Body of pancreas (tissue), 4 donors: ENCODE measurements at regions not wholly inside any gene's neighbourhood (a gene's known extent, or its start where the extent isn't known, plus 50 kb on each side); places are given as distances from the start of the nearest gene placed in this dataset.

Experiments
- ATAC-seq: fragments of 150-250 bp; one replicate; pipeline ENCODE4 v1.9.1; 2016
- DNase-seq, 4 donors: peaks; one replicate each; pipeline ENCODE4 v3.0.0-alpha.2; 2019
- H3K27ac ChIP-seq, 4 donors: fragments of 200-600 bp; sonication (generic); 1 replicate in 3 of 4; 2 replicates in 1 of 4; pipeline versions ENCODE4 v1.5.1 to v1.6.1; 2016 to 2019; ENCODE audit warnings: mild to moderate bottlenecking in 1 of 4, mixed read lengths in 1 of 4, moderate library complexity in 1 of 4
- H3K27me3 ChIP-seq, 2 donors: fragments of 200-600 bp; sonication (generic); one replicate each; pipeline ENCODE4 v1.6.0; 2016; ENCODE audit warnings: mild to moderate bottlenecking in 1 of 2
- H3K36me3 ChIP-seq, 2 donors: fragments of 200-600 bp; sonication (generic); replicated peaks in 1 of 2; 2 replicates each; pipeline ENCODE4 v1.5.1; 2016; ENCODE audit warnings: low read depth in 2 of 2; ENCODE audit not compliant: insufficient read depth in 1 of 2
- H3K4me1 ChIP-seq: fragments of 200-600 bp; sonication (generic); one replicate; pipeline ENCODE4 v1.6.0; 2016
- H3K4me3 ChIP-seq, 2 donors: fragments of 200-600 bp; sonication (generic); 1 replicate in 1 of 2; 2 replicates in 1 of 2; pipeline ENCODE4 v1.5.1; 2016 to 2019
- H3K9me3 ChIP-seq, 3 donors: fragments of 200-600 bp; sonication (generic); 1 replicate in 2 of 3; 2 replicates in 1 of 3; pipeline ENCODE4 v1.5.1; 2016
- CTCF ChIP-seq, 7 experiments: fragments of 450-650 bp in 4 of 7; fragments of 200-600 bp in 3 of 7; sonication (generic) in 3 of 7; IDR thresholded peaks; one replicate each; pipeline ENCODE4 v1.5.1; 2016 to 2019; ENCODE audit warnings: antibody characterized with exemption in 7 of 7
- POLR2A ChIP-seq, 3 donors: fragments of 450-650 bp; IDR thresholded peaks; one replicate each; pipeline ENCODE4 v1.6.1; 2016; ENCODE audit warnings: antibody characterized with exemption in 3 of 3, mild to moderate bottlenecking in 2 of 3
- WGBS, 2 donors: methylation state at CpG; one replicate each; pipeline ENCODE4 v1.1.5; 2017; 5-methylcytosine and 5-hydroxymethylcytosine counted together
- intact Hi-C: fragments of 100-400 bp; cut with DNase I; formaldehyde crosslinking; loops from one replicate; pipeline ENCODE4 v1.15.1; 2023

DNA sequence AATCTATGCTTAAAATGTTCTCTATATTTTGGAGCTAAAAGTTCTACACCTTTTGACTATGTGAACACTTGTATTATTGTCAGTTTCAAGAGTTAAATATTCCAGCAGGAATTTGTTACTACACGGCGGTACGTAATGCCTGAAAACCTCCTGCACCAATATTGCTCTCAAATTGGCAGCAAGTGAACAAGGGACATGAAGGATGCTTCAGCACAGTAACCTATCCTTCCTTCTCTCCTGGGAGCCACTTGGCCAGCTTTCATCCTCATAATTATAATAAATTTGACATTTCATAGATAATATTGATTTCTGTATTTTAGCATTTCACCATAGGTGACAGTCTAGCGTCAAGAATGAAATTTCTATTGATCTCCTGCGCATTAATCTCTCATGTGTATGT, 197.6 kb downstream of the NR4A2 start:
- H3K4me1 ChIP-seq, result no peaks in the 10 kb centered on the region
- H3K36me3 ChIP-seq, result no peaks in the 10 kb centered on the region
- DNase-seq, result no peak
- ATAC-seq, result no peak
- intact Hi-C loops, result no loop called here
- TF ChIP-seq POLR2A (IDR thresholded peaks at IDR 0.05) (no peak), CTCF (IDR thresholded peaks at IDR 0.05) (no peak)
- H3K9me3 ChIP-seq, result peaks cover 0 to 3% (median 0%) of the 10 kb centered on the region in 3 donors
- no peak overlapping the region for H3K27ac ChIP-seq
- H3K27me3 ChIP-seq, result no peaks in the 10 kb centered on the region
- H3K4me3 ChIP-seq, result no peak overlapping the region
- WGBS, 2 donors, result 46 to 52% methylated on average over 5 of the region's 5 CpGs

DNA sequence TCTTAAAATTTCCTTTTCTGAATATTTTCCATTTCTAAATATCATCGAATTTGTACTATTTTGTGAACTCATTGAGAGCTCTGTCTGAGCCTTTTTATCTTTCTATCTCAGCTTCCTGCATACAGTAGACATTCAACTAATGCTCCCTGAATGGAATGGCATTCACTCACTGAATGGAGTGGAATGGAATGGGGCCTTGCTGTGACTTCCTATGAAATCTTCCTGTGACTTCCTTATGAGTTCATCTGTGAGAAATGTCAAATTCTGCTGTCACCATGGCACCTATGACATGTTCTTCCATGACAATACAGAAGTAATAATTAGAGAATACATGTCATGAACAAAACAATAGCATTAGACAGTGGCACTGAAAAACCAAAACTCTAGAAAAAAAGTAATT, 199.6 kb downstream of the NR4A2 start:
- H3K4me1 ChIP-seq, result no peaks in the 10 kb centered on the region
- no peaks in the 10 kb centered on the region for H3K9me3 ChIP-seq
- no peak overlapping the region for H3K27ac ChIP-seq
- H3K4me3 ChIP-seq, result no peak overlapping the region
- no peaks in the 10 kb centered on the region for H3K36me3 ChIP-seq
- no peak for TF ChIP-seq POLR2A (IDR thresholded peaks at IDR 0.05)
- no peak for TF ChIP-seq CTCF (IDR thresholded peaks at IDR 0.05)
- no peaks in the 10 kb centered on the region for H3K27me3 ChIP-seq
- ATAC-seq, result no peak
- DNase-seq, result no peak
- 64 to 70% methylated on average over 1 of the region's 1 CpG for WGBS, 2 donors
- intact Hi-C loops, result no loop called here

DNA sequence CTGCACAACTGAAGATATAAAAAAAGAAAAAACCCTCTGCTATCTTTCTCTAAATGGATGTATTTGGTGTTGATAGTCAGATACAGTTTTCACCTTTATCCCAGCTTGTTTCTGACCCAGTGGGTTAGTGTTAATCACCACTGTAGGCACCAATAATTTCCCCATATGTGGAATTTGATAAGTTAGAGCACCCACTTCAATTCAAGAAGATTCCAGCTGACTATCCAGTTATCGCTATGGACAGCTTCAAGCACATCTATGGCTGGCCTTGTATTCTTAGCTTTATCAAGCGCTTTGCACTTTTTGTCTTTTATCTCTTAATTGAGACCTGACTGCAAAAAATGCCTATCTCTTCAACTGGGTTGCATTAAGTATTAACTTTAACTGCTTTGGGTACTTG, 200.4 kb downstream of the NR4A2 start:
- H3K4me3 ChIP-seq, result no peak overlapping the region
- 91% methylated on average over 2 of the region's 2 CpGs for WGBS, 2 donors
- intact Hi-C loops, result no loop called here
- TF ChIP-seq POLR2A (IDR thresholded peaks at IDR 0.05), result no peak
- no peak for TF ChIP-seq CTCF (IDR thresholded peaks at IDR 0.05)
- no peaks in the 10 kb centered on the region for H3K27me3 ChIP-seq
- no peaks in the 10 kb centered on the region for H3K9me3 ChIP-seq
- H3K4me1 ChIP-seq, result no peaks in the 10 kb centered on the region
- ATAC-seq (no peak), DNase-seq (no peak)
- H3K27ac ChIP-seq, result no peak overlapping the region
- no peaks in the 10 kb centered on the region for H3K36me3 ChIP-seq

DNA sequence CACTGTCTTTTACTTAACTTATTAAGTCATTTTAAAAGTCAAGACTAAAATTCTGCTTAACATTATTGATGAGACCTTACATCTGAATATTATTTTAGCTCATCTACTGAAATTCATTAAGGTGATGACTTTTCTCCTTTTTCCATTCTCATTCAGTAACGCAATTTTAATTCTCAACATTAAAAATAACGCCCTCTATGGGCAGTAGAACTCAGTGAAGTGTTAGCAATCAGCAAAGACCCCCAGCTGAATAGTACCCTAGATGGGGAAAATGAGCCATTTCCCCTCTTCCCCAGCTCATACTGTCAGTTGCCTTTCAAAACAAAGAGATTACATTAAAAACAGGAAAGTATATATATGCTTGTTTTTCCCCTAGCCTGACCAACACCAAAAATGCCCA, 203.3 kb downstream of the NR4A2 start:
- 61 to 63% methylated on average over 2 of the region's 2 CpGs for WGBS, 2 donors
- no peaks in the 10 kb centered on the region for H3K9me3 ChIP-seq
- intact Hi-C loops, result no loop called here
- ATAC-seq (no peak), DNase-seq (no peak)
- H3K27ac ChIP-seq, result no peak overlapping the region
- no peak overlapping the region for H3K4me3 ChIP-seq
- TF ChIP-seq CTCF (IDR thresholded peaks at IDR 0.05) (no peak), POLR2A (IDR thresholded peaks at IDR 0.05) (no peak)
- no peaks in the 10 kb centered on the region for H3K36me3 ChIP-seq
- no peaks in the 10 kb centered on the region for H3K27me3 ChIP-seq
- H3K4me1 ChIP-seq, result no peaks in the 10 kb centered on the region

DNA sequence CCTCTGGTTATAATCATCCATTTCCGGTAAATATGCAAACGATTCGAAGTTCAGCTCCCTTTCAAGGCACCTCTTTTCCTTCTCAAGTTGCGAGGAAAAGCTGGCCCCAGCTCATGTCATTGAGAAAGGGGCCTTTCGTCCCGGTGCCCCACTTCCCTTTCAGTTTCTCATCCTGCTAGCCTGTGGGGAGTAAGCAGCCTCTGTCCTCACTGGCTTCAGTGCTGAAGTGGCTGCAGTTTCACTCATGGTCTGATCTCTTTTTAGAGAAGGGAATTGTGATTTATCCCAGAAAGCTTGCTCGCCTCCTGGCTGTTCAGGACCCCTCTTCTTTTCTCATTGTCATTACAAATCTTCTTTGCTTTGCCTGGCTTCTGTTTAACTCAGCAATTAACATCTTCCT, 207.5 kb downstream of the NR4A2 start:
- WGBS, 2 donors, result 72 to 80% methylated on average over 7 of the region's 7 CpGs
- TF ChIP-seq CTCF (IDR thresholded peaks at IDR 0.05) (no peak), POLR2A (IDR thresholded peaks at IDR 0.05) (no peak)
- intact Hi-C loops, result no loop called here

More for the DNA sequence above, 207.5 kb downstream of the NR4A2 start:
- Histone ChIP-seq H3K9me3 (no peaks in the 10 kb centered on the region), H3K4me3 (no peak overlapping the region), H3K27ac (no peak overlapping the region), H3K36me3 (no peaks in the 10 kb centered on the region), H3K4me1 (no peaks in the 10 kb centered on the region), H3K27me3 (no peaks in the 10 kb centered on the region)
- no peak for DNase-seq
- ATAC-seq, result no peak
